SK-N-SH (cell line): ENCODE measurements at regions not wholly inside any gene's neighbourhood (a gene's known extent, or its start where the extent isn't known, plus 50 kb on each side); places are given as distances from the start of the nearest gene placed in this dataset.

Experiments used
- EP300 ChIP-seq, 2 experiments: IDR thresholded peaks; 2 replicates each; pipeline versions ENCODE4 v1.4.0 to v1.6.1; 2012; ENCODE audit warnings: borderline replicate concordance in 1 of 2, low read depth in 1 of 2, low read length in 1 of 2
- POLR2AphosphoS5 ChIP-seq: IDR thresholded peaks from 2 replicates; pipeline ENCODE4 v1.6.1; 2012; ENCODE audit warnings: low read depth, low read length
- RAD21 ChIP-seq: IDR thresholded peaks from 2 replicates; pipeline ENCODE4 v1.6.1; 2012; ENCODE audit warnings: mild to moderate bottlenecking, low read length
- TF ChIP-seq, protein P1 (sequence below): fragments of 200-600 bp; sonication (generic); IDR thresholded peaks from 2 replicates; pipeline ENCODE4 v1.6.1; 2017; ENCODE audit warnings: antibody characterized with exemption, mild to moderate bottlenecking, moderate library complexity

DNA sequence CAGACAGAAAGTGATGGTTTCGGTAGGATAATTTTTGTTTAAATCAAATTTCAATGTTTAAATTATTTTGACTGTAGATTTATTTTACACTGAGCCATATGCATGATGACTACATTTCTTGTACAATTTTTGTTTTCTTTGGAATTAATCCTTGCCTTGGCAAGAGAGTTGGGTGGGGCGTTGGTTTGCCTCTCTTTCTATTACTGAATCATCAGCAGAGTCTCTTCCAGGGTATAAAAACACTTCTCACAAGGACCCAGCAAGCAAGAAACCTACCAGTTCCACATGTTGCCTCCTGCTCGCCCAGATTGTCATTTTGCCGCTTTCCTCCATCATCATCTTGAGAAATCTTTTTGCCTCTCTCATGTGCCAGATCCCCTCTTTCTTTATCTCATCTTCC is 455.0 kb upstream of the DMAC1 start:
- TF ChIP-seq POLR2AphosphoS5, result no peak
- TF ChIP-seq, protein P1, sequence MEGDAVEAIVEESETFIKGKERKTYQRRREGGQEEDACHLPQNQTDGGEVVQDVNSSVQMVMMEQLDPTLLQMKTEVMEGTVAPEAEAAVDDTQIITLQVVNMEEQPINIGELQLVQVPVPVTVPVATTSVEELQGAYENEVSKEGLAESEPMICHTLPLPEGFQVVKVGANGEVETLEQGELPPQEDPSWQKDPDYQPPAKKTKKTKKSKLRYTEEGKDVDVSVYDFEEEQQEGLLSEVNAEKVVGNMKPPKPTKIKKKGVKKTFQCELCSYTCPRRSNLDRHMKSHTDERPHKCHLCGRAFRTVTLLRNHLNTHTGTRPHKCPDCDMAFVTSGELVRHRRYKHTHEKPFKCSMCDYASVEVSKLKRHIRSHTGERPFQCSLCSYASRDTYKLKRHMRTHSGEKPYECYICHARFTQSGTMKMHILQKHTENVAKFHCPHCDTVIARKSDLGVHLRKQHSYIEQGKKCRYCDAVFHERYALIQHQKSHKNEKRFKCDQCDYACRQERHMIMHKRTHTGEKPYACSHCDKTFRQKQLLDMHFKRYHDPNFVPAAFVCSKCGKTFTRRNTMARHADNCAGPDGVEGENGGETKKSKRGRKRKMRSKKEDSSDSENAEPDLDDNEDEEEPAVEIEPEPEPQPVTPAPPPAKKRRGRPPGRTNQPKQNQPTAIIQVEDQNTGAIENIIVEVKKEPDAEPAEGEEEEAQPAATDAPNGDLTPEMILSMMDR, result no peak
- TF ChIP-seq EP300 (IDR thresholded peaks at IDR 0.05; ENCODE audit: borderline replicate concordance in 1 of 2, low read depth in 1 of 2, low read length in 1 of 2), result no peak
- no peak for TF ChIP-seq RAD21
